Gastrocnemius medialis (tissue), 4 donors: ENCODE measurements at regions not wholly inside any gene's neighbourhood (a gene's known extent, or its start where the extent isn't known, plus 50 kb on each side); places are given as distances from the start of the nearest gene placed in this dataset.

Source experiments
- ATAC-seq, 2 donors: fragments of 150-250 bp; one replicate each; pipeline ENCODE4 v1.9.1; 2016
- DNase-seq, 2 donors: peaks; one replicate each; pipeline ENCODE4 v3.0.0-alpha.2; 2019
- H3K27ac ChIP-seq, 4 donors: fragments of 200-600 bp; sonication (generic); 1 replicate in 1 of 4; 2 replicates in 3 of 4; pipeline ENCODE4 v1.5.1; 2016 to 2018; ENCODE audit warnings: mild to moderate bottlenecking in 2 of 4, moderate library complexity in 1 of 4
- H3K27me3 ChIP-seq, 3 donors: fragments of 200-600 bp; sonication (generic) in 2 of 3; 1 replicate in 1 of 3; 2 replicates in 2 of 3; pipeline versions ENCODE4 v1.5.1 to v1.6.0; 2016 to 2019; ENCODE audit warnings: mild to moderate bottlenecking in 1 of 3, moderate library complexity in 1 of 3
- H3K36me3 ChIP-seq, 2 donors: fragments of 200-600 bp; sonication (generic) in 1 of 2; one replicate each; pipeline ENCODE4 v1.5.1; 2017 to 2018
- H3K4me1 ChIP-seq, 2 donors: fragments of 200-600 bp; sonication (generic) in 1 of 2; one replicate each; pipeline ENCODE4 v1.5.1; 2016 to 2017; ENCODE audit warnings: mild to moderate bottlenecking in 2 of 2
- H3K4me3 ChIP-seq, 4 donors: fragments of 200-600 bp; sonication (generic) in 3 of 4; 1 replicate in 1 of 4; 2 replicates in 3 of 4; pipeline ENCODE4 v1.5.1; 2016 to 2019; ENCODE audit warnings: mild to moderate bottlenecking in 2 of 4
- H3K9me3 ChIP-seq, 3 donors: fragments of 200-600 bp; sonication (generic) in 2 of 3; 1 replicate in 1 of 3; 2 replicates in 2 of 3; pipeline ENCODE4 v1.5.1; 2016 to 2019
- CTCF ChIP-seq, 5 experiments: fragments of 450-650 bp in 3 of 5; fragments of 200-600 bp in 2 of 5; sonication (generic) in 2 of 5; IDR thresholded peaks in 4 of 5; conservative IDR thresholded peaks in 1 of 5; 1 replicate in 4 of 5; 2 replicates in 1 of 5; pipeline ENCODE4 v1.5.1; 2016 to 2019; ENCODE audit warnings: antibody characterized with exemption in 5 of 5, mild to moderate bottlenecking in 3 of 5, moderate library complexity in 3 of 5
- POLR2A ChIP-seq, 2 donors: fragments of 450-650 bp; IDR thresholded peaks; one replicate each; pipeline ENCODE4 v1.6.1; 2017; ENCODE audit warnings: antibody characterized with exemption in 2 of 2, mild to moderate bottlenecking in 2 of 2, moderate library complexity in 2 of 2
- in situ Hi-C, 4 donors: fragments of 200-750 bp; cut with MboI; loops; one replicate each; pipeline versions ENCODE4 v1.15.0 to v1.8.0; 2017; ENCODE audit warnings: low sequenced_read_pairs in 4 of 4
- intact Hi-C: fragments of 100-400 bp; cut with DNase I; formaldehyde crosslinking; loops from one replicate; pipeline ENCODE4 v1.15.1; 2023; ENCODE audit warnings: low total_unique reads

GRCh38 chr2:183678908-183679307 is 554.7 kb downstream of the NUP35 start:
- no peak for ATAC-seq

GRCh38 chr2:183680573-183680972 is 556.3 kb downstream of the NUP35 start:
- H3K27ac ChIP-seq, result no peak overlapping the region
- intact Hi-C loops, result no loop called here
- in situ Hi-C loops, result no loop called here
- TF ChIP-seq CTCF (IDR thresholded peaks at IDR 0.05 in 4 of 5, conservative IDR thresholded peaks at IDR 0.05 in 1 of 5) (no peak), POLR2A (IDR thresholded peaks at IDR 0.05) (no peak)
- no peaks in the 10 kb centered on the region for H3K36me3 ChIP-seq
- DNase-seq (no peak), ATAC-seq (no peak)
- H3K27me3 ChIP-seq, result no peaks in the 10 kb centered on the region
- H3K4me1 ChIP-seq, result no peaks in the 10 kb centered on the region
- no peak overlapping the region for H3K4me3 ChIP-seq
- no peaks in the 10 kb centered on the region for H3K9me3 ChIP-seq

More at GRCh38 chr2:183678908-183679307, 554.7 kb downstream of the NUP35 start:
- no peaks in the 10 kb centered on the region for H3K4me1 ChIP-seq
- H3K27me3 ChIP-seq, result no peaks in the 10 kb centered on the region
- no peak overlapping the region for H3K4me3 ChIP-seq
- TF ChIP-seq POLR2A (IDR thresholded peaks at IDR 0.05), result no peak
- DNase-seq, result no peak
- no peaks in the 10 kb centered on the region for H3K36me3 ChIP-seq
- in situ Hi-C loops, result no loop called here
- no peaks in the 10 kb centered on the region for H3K9me3 ChIP-seq
- intact Hi-C loops, result no loop called here
- no peak overlapping the region for H3K27ac ChIP-seq

DNA sequence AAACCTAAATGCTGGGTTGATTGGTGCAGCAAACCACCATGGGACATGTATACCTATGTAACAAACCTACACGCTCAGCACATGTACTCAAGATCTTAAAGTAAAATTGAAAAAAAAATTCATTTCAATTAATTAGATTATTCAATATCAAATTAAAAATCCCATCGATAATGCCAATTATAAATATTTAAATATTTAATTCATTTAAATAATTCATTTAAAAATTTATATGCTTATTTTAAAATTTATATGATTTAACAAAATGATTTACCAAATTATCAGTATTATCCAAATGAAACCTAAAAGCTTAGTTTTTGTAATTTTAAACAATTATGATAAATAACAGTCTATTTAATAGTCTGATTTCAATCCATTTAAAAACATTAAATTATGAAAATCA is 560.4 kb downstream of the NUP35 start:
- Histone ChIP-seq H3K27ac (no peak overlapping the region), H3K4me3 (no peak overlapping the region), H3K27me3 (no peaks in the 10 kb centered on the region), H3K36me3 (no peaks in the 10 kb centered on the region), H3K9me3 (no peaks in the 10 kb centered on the region), H3K4me1 (no peaks in the 10 kb centered on the region)
- ATAC-seq (no peak), DNase-seq (no peak)
- no peak for TF ChIP-seq POLR2A (IDR thresholded peaks at IDR 0.05)
- no peak for TF ChIP-seq CTCF (IDR thresholded peaks at IDR 0.05 in 4 of 5, conservative IDR thresholded peaks at IDR 0.05 in 1 of 5)
- intact Hi-C loops, result no loop called here
- in situ Hi-C loops, result no loop called here

DNA sequence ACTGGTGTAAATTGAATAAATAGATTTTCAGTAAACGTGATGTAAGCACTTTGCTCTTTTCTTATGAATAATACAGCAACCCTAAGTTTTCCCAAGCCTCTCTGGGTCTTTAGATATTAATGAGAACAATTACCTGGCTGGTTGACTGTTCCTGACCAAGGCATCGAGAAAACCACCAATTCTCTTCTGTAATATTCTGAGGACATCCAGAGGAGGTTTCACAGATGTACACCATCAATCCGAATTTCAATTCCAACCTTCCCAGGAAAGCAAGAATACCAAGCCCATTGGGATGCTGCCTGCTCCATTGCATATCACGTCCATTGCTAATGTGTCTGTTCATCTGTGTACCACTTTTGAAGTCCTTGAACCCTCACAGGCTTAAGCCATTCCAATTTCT is 571.8 kb downstream of the NUP35 start:
- no peaks in the 10 kb centered on the region for H3K27me3 ChIP-seq
- no peak for DNase-seq
- in situ Hi-C loops (no loop called here), intact Hi-C loops (no loop called here)
- ATAC-seq, result no peak
- no peak overlapping the region for H3K4me3 ChIP-seq
- TF ChIP-seq CTCF (IDR thresholded peaks at IDR 0.05 in 4 of 5, conservative IDR thresholded peaks at IDR 0.05 in 1 of 5) (no peak), POLR2A (IDR thresholded peaks at IDR 0.05) (no peak)
- H3K4me1 ChIP-seq, result no peaks in the 10 kb centered on the region
- no peaks in the 10 kb centered on the region for H3K36me3 ChIP-seq
- no peak overlapping the region for H3K27ac ChIP-seq
- no peaks in the 10 kb centered on the region for H3K9me3 ChIP-seq

DNA sequence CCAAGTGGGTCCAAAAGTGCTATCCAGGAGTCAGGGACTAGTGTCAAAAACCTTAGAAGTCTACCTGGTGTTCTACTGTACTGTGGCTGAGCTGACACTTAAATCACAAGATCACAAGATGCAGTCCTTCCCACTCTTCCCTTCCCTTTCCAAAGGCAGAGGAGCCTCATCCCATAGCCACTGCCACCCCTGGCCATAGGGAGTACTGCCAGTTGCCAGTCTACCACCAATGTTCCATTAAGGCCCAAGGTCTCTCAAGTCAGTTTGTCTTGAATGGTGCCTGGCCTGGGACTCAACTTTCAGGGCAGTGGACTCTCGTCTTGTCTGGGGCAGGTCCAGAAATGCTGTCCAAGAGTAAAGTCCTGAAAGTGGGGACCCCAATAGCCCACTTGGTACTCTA is 585.6 kb downstream of the NUP35 start:
- Histone ChIP-seq H3K4me1 (no peaks in the 10 kb centered on the region), H3K36me3 (no peaks in the 10 kb centered on the region), H3K27ac (no peak overlapping the region), H3K9me3 (no peaks in the 10 kb centered on the region), H3K27me3 (no peaks in the 10 kb centered on the region), H3K4me3 (no peak overlapping the region)
- no peak for ATAC-seq
- no peak for DNase-seq
- TF ChIP-seq POLR2A (IDR thresholded peaks at IDR 0.05) (no peak), CTCF (IDR thresholded peaks at IDR 0.05 in 4 of 5, conservative IDR thresholded peaks at IDR 0.05 in 1 of 5) (no peak)
- intact Hi-C loops (no loop called here), in situ Hi-C loops (no loop called here)
